ENCODE measurements at regions not wholly inside any gene's neighbourhood (a gene's known extent, or its start where the extent isn't known, plus 50 kb on each side); places are given as distances from the start of the nearest gene placed in this dataset.

DNA sequence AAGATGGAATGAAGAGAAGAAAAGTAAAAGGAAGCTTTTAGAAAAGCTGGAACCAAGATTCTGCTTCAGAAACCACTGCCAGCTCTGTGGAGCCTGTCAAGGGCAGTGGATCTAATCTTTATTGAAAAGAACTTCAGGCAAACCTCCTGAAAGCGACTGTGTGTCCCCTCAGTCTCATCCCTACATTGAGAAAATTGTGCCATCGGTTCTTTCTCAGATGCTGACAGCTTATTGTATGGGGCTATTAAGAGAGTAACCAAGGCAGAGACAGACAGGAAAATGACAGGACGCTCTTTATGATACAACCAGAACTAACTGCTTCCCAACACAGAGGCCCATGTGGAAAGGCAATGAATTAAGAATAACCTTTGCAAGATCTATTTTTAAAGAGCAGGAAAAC lies 763.2 kb upstream of the CHAC2 start:
- H3K9me3 Mint-ChIP-seq, result peaks cover 2% of the 10 kb centered on the region
- no peak for DNase-seq
- no peaks in the 10 kb centered on the region for H3K27me3 Mint-ChIP-seq
- H3K4me1 Mint-ChIP-seq, result no peaks in the 10 kb centered on the region
- no peaks in the 10 kb centered on the region for H3K36me3 Mint-ChIP-seq
- no peak overlapping the region for H3K27ac Mint-ChIP-seq
- H3K4me3 Mint-ChIP-seq, result no peak overlapping the region

- no peaks in the 10 kb centered on the region for H3K4me1 Mint-ChIP-seq
- no peak overlapping the region for H3K27ac Mint-ChIP-seq
- no peak overlapping the region for H3K4me3 Mint-ChIP-seq
- no peak for DNase-seq
- peaks cover 9% of the 10 kb centered on the region for H3K9me3 Mint-ChIP-seq
- no peaks in the 10 kb centered on the region for H3K27me3 Mint-ChIP-seq
- H3K36me3 Mint-ChIP-seq, result no peaks in the 10 kb centered on the region
These were observed 772.2 kb upstream of the CHAC2 start for GRCh38 chr2:52995424-52995823.

DNA sequence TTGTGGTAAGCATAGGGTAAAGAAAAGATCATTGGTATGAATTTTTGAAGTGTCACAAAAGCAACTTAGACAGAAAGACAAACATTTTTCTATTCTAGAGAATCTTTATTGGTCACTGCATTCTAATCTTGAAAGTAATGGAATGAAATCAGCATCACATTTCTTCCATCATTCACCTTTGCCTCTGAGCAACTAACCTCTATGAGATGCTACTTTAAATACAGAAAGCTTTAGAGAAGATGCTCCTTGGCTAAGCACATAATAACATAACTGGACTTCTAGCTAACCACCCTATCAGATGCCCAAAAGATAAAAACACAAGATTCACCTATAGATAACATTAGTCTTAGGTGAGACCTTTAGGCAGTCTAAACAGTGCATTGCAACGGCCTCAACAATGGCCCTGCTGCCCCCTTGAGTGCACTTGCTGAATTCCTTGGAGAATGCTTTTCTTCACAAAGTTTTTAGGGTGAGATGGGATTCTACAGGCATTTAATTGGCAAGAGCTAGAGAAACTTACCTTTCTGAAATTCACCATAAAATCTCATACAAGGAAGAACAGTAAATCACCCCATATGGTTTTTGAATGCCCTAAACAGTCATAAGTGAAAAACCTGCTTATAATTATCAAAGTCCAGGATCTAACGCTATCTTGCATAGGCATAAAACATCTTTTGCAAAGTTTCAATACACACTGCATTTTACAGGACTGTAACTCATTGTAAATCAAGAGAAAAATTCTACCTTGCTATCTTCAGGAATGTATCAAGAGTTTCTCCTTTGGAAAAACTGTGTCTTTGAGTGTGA lies 791.3 kb upstream of the CHAC2 start:
- DNase-seq, result no peak
- H3K4me3 Mint-ChIP-seq, result no peak overlapping the region

GRCh38 chr2:52974127-52974526 lies 793.5 kb upstream of the CHAC2 start:
- Mint-ChIP-seq H3K27ac (no peak overlapping the region), H3K36me3 (no peaks in the 10 kb centered on the region), H3K9me3 (no peaks in the 10 kb centered on the region), H3K4me1 (no peaks in the 10 kb centered on the region), H3K4me3 (no peak overlapping the region), H3K27me3 (no peaks in the 10 kb centered on the region)
- no peak for DNase-seq

More for the DNA sequence above, 791.3 kb upstream of the CHAC2 start:
- no peaks in the 10 kb centered on the region for H3K4me1 Mint-ChIP-seq
- no peaks in the 10 kb centered on the region for H3K27me3 Mint-ChIP-seq
- H3K36me3 Mint-ChIP-seq, result no peaks in the 10 kb centered on the region
- no peak overlapping the region for H3K27ac Mint-ChIP-seq
- no peaks in the 10 kb centered on the region for H3K9me3 Mint-ChIP-seq

GRCh38 chr2:52970642-52971041 lies 797.0 kb upstream of the CHAC2 start:
- no peaks in the 10 kb centered on the region for H3K36me3 Mint-ChIP-seq
- H3K4me3 Mint-ChIP-seq, result no peak overlapping the region
- no peak overlapping the region for H3K27ac Mint-ChIP-seq
- no peaks in the 10 kb centered on the region for H3K4me1 Mint-ChIP-seq
- no peaks in the 10 kb centered on the region for H3K9me3 Mint-ChIP-seq
- H3K27me3 Mint-ChIP-seq, result no peaks in the 10 kb centered on the region
- no peak for DNase-seq

DNA sequence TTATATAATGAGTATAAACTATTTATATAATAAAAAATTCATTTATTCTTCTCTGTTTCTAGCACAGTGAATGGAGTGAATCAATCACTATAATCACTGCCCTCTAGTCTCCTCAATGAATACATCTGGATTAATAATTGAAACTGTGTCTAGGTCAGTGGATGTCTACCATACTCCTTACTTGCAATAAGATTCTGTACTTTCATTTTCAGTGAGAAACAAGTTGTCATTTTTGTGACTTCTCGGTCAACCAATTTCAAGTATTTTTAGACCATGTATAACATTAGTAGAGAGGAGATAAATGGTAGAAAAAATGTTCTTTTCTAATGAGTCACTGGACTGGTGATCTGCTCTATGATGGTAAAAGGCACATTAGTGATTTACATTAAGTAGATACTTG lies 799.6 kb upstream of the CHAC2 start:
- Mint-ChIP-seq H3K36me3 (no peaks in the 10 kb centered on the region), H3K9me3 (no peaks in the 10 kb centered on the region), H3K4me3 (no peak overlapping the region), H3K27me3 (no peaks in the 10 kb centered on the region), H3K4me1 (no peaks in the 10 kb centered on the region), H3K27ac (no peak overlapping the region)
- no peak for DNase-seq

GRCh38 chr2:52964916-52965530 lies 802.6 kb upstream of the CHAC2 start:
- DNase-seq, result no peak

GRCh38 chr2:52961403-52961802 lies 806.2 kb upstream of the CHAC2 start:
- DNase-seq, result no peak
- Mint-ChIP-seq H3K27me3 (no peaks in the 10 kb centered on the region), H3K4me3 (no peak overlapping the region), H3K9me3 (peaks cover 5% of the 10 kb centered on the region), H3K27ac (no peak overlapping the region), H3K4me1 (no peaks in the 10 kb centered on the region), H3K36me3 (no peaks in the 10 kb centered on the region)

More at GRCh38 chr2:52964916-52965530, 802.6 kb upstream of the CHAC2 start:
- peaks cover 5% of the 10 kb centered on the region for H3K9me3 Mint-ChIP-seq
- H3K4me1 Mint-ChIP-seq, result no peaks in the 10 kb centered on the region
- H3K27me3 Mint-ChIP-seq, result no peaks in the 10 kb centered on the region
- H3K36me3 Mint-ChIP-seq, result no peaks in the 10 kb centered on the region
- no peak overlapping the region for H3K27ac Mint-ChIP-seq
- no peak overlapping the region for H3K4me3 Mint-ChIP-seq

GRCh38 chr2:52960881-52961280 lies 806.7 kb upstream of the CHAC2 start:
- no peak overlapping the region for H3K4me3 Mint-ChIP-seq

DNA sequence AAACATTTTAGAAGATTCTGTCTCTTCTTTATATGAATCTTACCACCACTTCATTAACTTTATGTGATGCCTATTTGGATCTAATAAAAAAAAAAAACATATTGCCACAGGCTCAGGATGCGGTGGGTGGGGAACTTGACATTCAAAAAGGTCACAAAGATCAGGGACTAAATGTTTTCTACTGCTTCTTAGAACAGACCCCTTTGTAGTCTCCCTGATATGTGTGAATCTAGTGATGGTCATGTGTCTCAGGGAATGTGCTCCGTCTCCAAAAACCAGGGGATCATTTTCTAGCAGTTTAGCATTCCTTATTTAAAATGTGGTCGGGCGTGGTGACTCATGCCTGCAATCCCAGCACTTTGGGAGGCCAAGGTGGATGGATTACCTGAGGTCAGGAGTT lies 807.8 kb upstream of the CHAC2 start:
- no peak for DNase-seq
- no peak overlapping the region for H3K27ac Mint-ChIP-seq

More at GRCh38 chr2:52960881-52961280, 806.7 kb upstream of the CHAC2 start:
- Mint-ChIP-seq H3K4me1 (no peaks in the 10 kb centered on the region), H3K36me3 (no peaks in the 10 kb centered on the region), H3K27ac (no peak overlapping the region), H3K9me3 (peaks cover 5% of the 10 kb centered on the region), H3K27me3 (no peaks in the 10 kb centered on the region)
- DNase-seq, result no peak

DNA sequence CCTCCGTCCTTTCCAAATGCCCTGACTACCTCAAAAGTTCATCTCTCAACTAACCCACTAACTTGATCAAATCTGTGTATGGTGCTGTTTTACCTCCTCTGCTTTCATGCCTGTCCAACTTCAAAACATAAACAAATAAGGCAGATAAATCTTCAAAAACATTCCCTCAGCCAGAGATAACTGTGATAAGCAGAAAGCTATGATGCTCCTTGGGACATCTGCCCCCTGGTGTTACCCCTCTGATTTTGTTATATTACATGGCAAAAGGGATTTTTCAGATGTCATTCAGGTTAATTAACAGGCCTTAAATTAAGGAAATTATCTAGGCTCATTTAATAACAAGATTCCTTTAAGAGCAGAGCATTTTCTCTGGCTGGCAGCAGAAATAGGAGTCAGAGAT lies 810.8 kb upstream of the CHAC2 start:
- Mint-ChIP-seq H3K27ac (no peak overlapping the region), H3K27me3 (no peaks in the 10 kb centered on the region), H3K9me3 (peaks cover 5% of the 10 kb centered on the region), H3K4me3 (no peak overlapping the region), H3K36me3 (no peaks in the 10 kb centered on the region), H3K4me1 (no peaks in the 10 kb centered on the region)
- no peak for DNase-seq

More for the DNA sequence above, 807.8 kb upstream of the CHAC2 start:
- H3K36me3 Mint-ChIP-seq, result no peaks in the 10 kb centered on the region
- H3K27me3 Mint-ChIP-seq, result no peaks in the 10 kb centered on the region
- H3K4me1 Mint-ChIP-seq, result no peaks in the 10 kb centered on the region
- peaks cover 5% of the 10 kb centered on the region for H3K9me3 Mint-ChIP-seq
- no peak overlapping the region for H3K4me3 Mint-ChIP-seq

DNA sequence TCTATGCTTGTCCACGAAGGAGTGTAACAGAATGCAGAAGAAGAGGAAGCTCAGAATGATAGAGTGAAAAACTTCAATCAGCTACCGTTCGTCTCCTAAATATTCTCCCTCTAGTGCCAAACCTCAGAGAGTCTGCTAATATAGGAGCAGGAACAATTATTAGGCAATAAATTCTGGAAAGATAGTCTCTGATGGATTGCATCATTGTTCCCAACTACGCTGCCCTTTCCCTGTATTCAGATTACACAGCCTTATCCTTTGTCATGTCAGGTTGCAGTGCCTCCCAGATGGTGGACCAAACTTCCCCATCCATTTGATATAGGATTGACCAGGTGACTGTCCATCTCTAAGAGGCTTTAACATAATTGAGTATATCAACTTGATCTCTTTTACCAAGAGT lies 811.5 kb upstream of the CHAC2 start:
- Mint-ChIP-seq H3K4me1 (no peaks in the 10 kb centered on the region), H3K9me3 (peaks cover 5% of the 10 kb centered on the region), H3K4me3 (no peak overlapping the region), H3K27me3 (no peaks in the 10 kb centered on the region), H3K27ac (no peak overlapping the region), H3K36me3 (no peaks in the 10 kb centered on the region)
- DNase-seq, result no peak

DNA sequence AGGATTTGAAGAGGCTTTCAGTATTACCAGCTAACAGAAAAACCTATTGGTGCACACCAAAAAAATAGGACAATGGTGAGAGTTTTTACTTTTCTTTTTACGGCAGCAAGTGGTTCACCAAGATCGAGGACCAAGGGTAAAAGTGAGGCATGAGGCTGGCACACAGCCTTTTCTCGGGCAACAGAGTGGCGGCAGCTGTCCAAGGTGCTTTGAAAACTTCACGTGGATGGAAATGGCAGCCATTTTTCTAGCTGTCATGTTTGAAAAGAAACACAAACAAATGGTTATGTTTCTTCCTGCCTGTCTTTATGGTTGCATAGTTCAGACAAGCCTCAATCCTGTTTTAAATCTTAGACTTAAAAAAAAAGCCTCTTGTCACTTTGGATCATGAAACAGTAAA lies 812.5 kb upstream of the CHAC2 start:
- Mint-ChIP-seq H3K9me3 (no peaks in the 10 kb centered on the region), H3K4me3 (no peak overlapping the region), H3K4me1 (no peaks in the 10 kb centered on the region), H3K27me3 (no peaks in the 10 kb centered on the region), H3K36me3 (no peaks in the 10 kb centered on the region), H3K27ac (no peak overlapping the region)
- DNase-seq, result no peak

- H3K36me3 Mint-ChIP-seq, result no peaks in the 10 kb centered on the region
- peaks cover 4% of the 10 kb centered on the region for H3K4me1 Mint-ChIP-seq
- H3K27ac Mint-ChIP-seq, result no peak overlapping the region
- H3K27me3 Mint-ChIP-seq, result no peaks in the 10 kb centered on the region
- H3K4me3 Mint-ChIP-seq, result no peak overlapping the region
- DNase-seq, result no peak
- peaks cover 6% of the 10 kb centered on the region for H3K9me3 Mint-ChIP-seq
These were observed 827.5 kb upstream of the CHAC2 start for GRCh38 chr2:52940101-52940500.

DNA sequence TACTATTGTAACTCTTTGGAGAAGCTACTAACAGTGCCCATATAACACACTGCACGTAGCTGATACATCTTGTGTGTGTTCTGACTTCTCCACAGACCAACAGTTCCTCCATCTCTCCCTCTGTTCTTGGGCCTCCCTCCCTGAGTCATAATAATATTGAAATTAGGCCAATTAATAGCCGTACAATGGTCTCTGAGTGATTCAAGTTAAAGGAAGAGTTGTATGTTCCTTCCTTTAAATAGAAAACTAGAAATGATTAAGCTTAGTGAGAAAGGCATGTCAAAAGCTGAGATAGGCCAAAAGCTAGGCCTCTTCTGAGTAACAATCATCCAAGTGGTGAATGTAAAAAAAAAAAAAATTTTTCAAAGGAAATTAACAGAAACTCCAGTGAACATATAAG lies 828.4 kb upstream of the CHAC2 start:
- H3K27ac Mint-ChIP-seq, result no peak overlapping the region
- DNase-seq, result no peak
- peaks cover 6% of the 10 kb centered on the region for H3K9me3 Mint-ChIP-seq
- H3K4me1 Mint-ChIP-seq, result peaks cover 6% of the 10 kb centered on the region
- H3K4me3 Mint-ChIP-seq, result no peak overlapping the region
- no peaks in the 10 kb centered on the region for H3K27me3 Mint-ChIP-seq
- no peaks in the 10 kb centered on the region for H3K36me3 Mint-ChIP-seq

GRCh38 chr2:52936029-52936428 lies 831.6 kb upstream of the CHAC2 start:
- Mint-ChIP-seq H3K9me3 (peaks cover 1% of the 10 kb centered on the region), H3K4me1 (peaks cover 8% of the 10 kb centered on the region), H3K4me3 (no peak overlapping the region), H3K27ac (no peak overlapping the region), H3K27me3 (no peaks in the 10 kb centered on the region), H3K36me3 (no peaks in the 10 kb centered on the region)
- DNase-seq, result no peak

Data from activated naive CD8-positive, alpha-beta T cell treated with anti-CD3 and anti-CD28 coated beads for 36 hours (primary cell).